Fibroblast of lung (primary cell): ENCODE measurements at regions not wholly inside any gene's neighbourhood (a gene's known extent, or its start where the extent isn't known, plus 50 kb on each side); places are given as distances from the start of the nearest gene placed in this dataset.

Experiments used
- DNase-seq, 2 donors: peaks; one replicate each; pipeline versions ENCODE4 v3.0.0 to v3.0.0-alpha.2; 2010; ENCODE audit warnings: low read depth in 2 of 2
- H2AFZ ChIP-seq: 2 replicates; pipeline ENCODE4 v1.5.1; 2012; ENCODE audit warnings: low read length, control low read depth, inconsistent platforms
- H3K27ac ChIP-seq: 2 replicates; pipeline ENCODE4 v1.5.1; 2011; ENCODE audit warnings: low read length, control low read depth; ENCODE audit not compliant: insufficient read depth
- H3K27me3 ChIP-seq: 2 replicates; pipeline ENCODE4 v1.5.1; 2011; ENCODE audit warnings: mild to moderate bottlenecking, low read length; ENCODE audit not compliant: control insufficient read depth, insufficient read depth
- H3K36me3 ChIP-seq: 2 replicates; pipeline ENCODE4 v1.5.1; 2011; ENCODE audit warnings: low read length; ENCODE audit not compliant: control insufficient read depth, insufficient read depth
- H3K4me1 ChIP-seq: 2 replicates; pipeline ENCODE4 v1.5.1; 2011; ENCODE audit warnings: low read length; ENCODE audit not compliant: control insufficient read depth, insufficient read depth; ENCODE audit errors: extremely low read depth
- H3K4me2 ChIP-seq: 2 replicates; pipeline ENCODE4 v1.5.1; 2011; ENCODE audit warnings: low read length, control low read depth; ENCODE audit not compliant: insufficient read depth; ENCODE audit errors: extremely low read depth
- H3K4me3 ChIP-seq, 4 experiments: fragments of 200-600 bp in 1 of 4; sonication (generic) in 1 of 4; replicated peaks in 1 of 4; 2 replicates each; pipeline ENCODE4 v1.5.1; 2011 to 2016; ENCODE audit warnings: low read length in 4 of 4, low read depth in 3 of 4, mild to moderate bottlenecking in 3 of 4, control low read depth in 2 of 4, inconsistent platforms in 1 of 4, mixed read lengths in 1 of 4; ENCODE audit not compliant: insufficient read depth in 1 of 4; ENCODE audit errors: control extremely low read depth in 1 of 4
- H3K79me2 ChIP-seq: 2 replicates; pipeline ENCODE4 v1.5.1; 2012; ENCODE audit warnings: mild to moderate bottlenecking, low read length, inconsistent platforms; ENCODE audit not compliant: control insufficient read depth, insufficient read depth
- H3K9ac ChIP-seq: 2 replicates; pipeline ENCODE4 v1.5.1; 2011; ENCODE audit warnings: mild to moderate bottlenecking, low read length, control low read depth; ENCODE audit not compliant: insufficient read depth
- H3K9me3 ChIP-seq: 2 replicates; pipeline ENCODE4 v1.5.1; 2012; ENCODE audit warnings: low read depth, low read length; ENCODE audit not compliant: control insufficient read depth, insufficient read depth
- H4K20me1 ChIP-seq: 2 replicates; pipeline ENCODE4 v1.5.1; 2011; ENCODE audit warnings: low read length; ENCODE audit not compliant: control insufficient read depth, insufficient read depth; ENCODE audit errors: extremely low read depth
- EZH2 ChIP-seq: IDR thresholded peaks from 2 replicates; pipeline ENCODE4 v1.5.1; 2012; ENCODE audit warnings: low read length, control low read depth, mild to moderate bottlenecking; ENCODE audit errors: missing control alignments
- TF ChIP-seq, protein P1 (sequence below), 2 donors: IDR thresholded peaks in 1 of 2; conservative IDR thresholded peaks in 1 of 2; 1 replicate in 1 of 2; 2 replicates in 1 of 2; pipeline ENCODE4 v1.5.1; 2011 to 2012; ENCODE audit warnings: low read length in 2 of 2, control low read depth in 1 of 2, inconsistent platforms in 1 of 2, low read depth in 1 of 2, mild to moderate bottlenecking in 1 of 2

DNA sequence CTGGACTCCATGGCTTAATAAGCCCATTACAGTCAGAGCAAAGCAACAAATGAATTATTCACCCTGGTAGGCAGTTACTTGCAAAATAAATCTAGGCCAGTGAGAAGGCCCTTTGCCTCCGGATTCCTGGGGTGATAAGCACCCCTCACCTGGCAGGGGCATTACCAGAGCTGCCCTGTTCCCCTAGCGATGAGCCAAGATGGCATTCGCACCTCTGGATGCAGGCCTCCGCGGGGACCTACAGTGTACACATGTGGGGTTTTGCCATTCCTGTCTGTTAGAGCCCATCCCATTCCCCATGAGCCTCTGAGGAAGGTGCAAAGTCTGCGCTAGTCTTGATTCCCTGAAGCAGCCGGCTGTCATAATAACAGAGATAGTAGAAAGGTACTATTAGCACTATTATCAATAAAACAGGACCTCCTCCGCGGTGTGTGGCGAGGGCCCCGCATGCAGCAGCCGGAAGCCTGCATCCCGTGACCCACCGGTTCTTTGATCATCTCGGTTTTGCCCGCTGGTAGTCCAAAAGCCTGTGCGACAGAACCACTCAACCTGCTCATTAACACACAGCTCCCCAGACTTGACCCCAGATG lies 344.3 kb downstream of the BRD1 start:
- TF ChIP-seq, protein P1, sequence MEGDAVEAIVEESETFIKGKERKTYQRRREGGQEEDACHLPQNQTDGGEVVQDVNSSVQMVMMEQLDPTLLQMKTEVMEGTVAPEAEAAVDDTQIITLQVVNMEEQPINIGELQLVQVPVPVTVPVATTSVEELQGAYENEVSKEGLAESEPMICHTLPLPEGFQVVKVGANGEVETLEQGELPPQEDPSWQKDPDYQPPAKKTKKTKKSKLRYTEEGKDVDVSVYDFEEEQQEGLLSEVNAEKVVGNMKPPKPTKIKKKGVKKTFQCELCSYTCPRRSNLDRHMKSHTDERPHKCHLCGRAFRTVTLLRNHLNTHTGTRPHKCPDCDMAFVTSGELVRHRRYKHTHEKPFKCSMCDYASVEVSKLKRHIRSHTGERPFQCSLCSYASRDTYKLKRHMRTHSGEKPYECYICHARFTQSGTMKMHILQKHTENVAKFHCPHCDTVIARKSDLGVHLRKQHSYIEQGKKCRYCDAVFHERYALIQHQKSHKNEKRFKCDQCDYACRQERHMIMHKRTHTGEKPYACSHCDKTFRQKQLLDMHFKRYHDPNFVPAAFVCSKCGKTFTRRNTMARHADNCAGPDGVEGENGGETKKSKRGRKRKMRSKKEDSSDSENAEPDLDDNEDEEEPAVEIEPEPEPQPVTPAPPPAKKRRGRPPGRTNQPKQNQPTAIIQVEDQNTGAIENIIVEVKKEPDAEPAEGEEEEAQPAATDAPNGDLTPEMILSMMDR (conservative IDR thresholded peaks at IDR 0.05 in 1 of 2, IDR thresholded peaks at IDR 0.05 in 1 of 2; ENCODE audit: low read depth in 1 of 2, low read length in 2 of 2), result no peak
- no peak for TF ChIP-seq EZH2
- Histone ChIP-seq H3K27ac (no peak overlapping the region), H2AFZ (no peak overlapping the region), H3K4me3 (no peak overlapping the region), H3K36me3 (no peaks in the 10 kb centered on the region), H3K4me1 (no peaks in the 10 kb centered on the region), H3K79me2 (no peaks in the 10 kb centered on the region), H3K27me3 (no peaks in the 10 kb centered on the region), H3K9ac (no peak overlapping the region), H3K4me2 (no peak overlapping the region), H4K20me1 (no peaks in the 10 kb centered on the region), H3K9me3 (no peaks in the 10 kb centered on the region)
- no peak for DNase-seq

- H3K36me3 ChIP-seq, result no peaks in the 10 kb centered on the region
- no peak overlapping the region for H3K4me2 ChIP-seq
- no peaks in the 10 kb centered on the region for H3K4me1 ChIP-seq
- H3K4me3 ChIP-seq, result no peak overlapping the region
- no peak overlapping the region for H3K9ac ChIP-seq
- no peaks in the 10 kb centered on the region for H3K9me3 ChIP-seq
- H2AFZ ChIP-seq, result no peak overlapping the region
- H3K79me2 ChIP-seq, result no peaks in the 10 kb centered on the region
- H3K27me3 ChIP-seq, result no peaks in the 10 kb centered on the region
- H4K20me1 ChIP-seq, result no peaks in the 10 kb centered on the region
- DNase-seq, result no peak
- no peak overlapping the region for H3K27ac ChIP-seq
- TF ChIP-seq EZH2, result no peak
- TF ChIP-seq, protein P1 (conservative IDR thresholded peaks at IDR 0.05 in 1 of 2, IDR thresholded peaks at IDR 0.05 in 1 of 2; ENCODE audit: low read depth in 1 of 2, low read length in 2 of 2), result no peak
Measured at GRCh38 chr22:49482811-49483210, 344.9 kb downstream of the BRD1 start.

DNA sequence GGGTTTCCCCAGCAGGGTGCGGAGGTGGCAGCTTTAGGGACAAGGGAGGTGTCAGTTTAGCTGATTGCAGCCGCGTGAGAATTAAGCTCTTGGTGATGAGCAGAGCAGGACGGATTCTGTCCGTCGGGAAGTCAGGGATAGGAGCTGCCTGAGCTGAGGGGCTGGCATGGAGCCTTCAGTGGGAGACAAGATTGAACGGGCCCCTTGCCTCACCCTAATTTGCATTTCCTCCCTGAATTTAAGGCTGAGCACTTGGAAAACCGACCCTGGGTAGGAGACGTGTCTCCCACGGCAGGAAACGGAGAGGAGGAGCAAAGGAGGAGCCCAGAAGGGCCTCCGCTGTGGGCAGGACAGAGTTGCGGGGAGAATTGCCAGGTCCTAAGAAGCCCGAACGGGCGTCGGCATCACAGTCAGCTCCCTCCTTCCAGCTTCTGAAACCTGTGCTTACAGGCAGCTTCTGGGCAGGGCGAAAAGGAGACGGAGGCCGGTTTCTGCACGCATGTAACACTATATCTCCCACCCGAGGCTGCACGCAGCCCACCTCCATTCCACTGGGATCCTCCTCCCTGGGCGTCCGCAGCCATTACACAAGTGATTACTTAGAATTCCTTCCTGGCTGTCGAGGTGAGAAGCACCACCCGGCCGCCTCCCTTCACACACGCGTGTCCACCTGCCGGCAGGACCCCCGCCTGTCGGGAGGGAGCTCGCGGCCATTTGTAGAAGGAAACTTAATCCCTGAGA lies 345.8 kb downstream of the BRD1 start:
- TF ChIP-seq, protein P1 (conservative IDR thresholded peaks at IDR 0.05 in 1 of 2, IDR thresholded peaks at IDR 0.05 in 1 of 2; ENCODE audit: low read depth in 1 of 2, low read length in 2 of 2), result no peak
- no peak for DNase-seq
- no peaks in the 10 kb centered on the region for H4K20me1 ChIP-seq
- H3K79me2 ChIP-seq, result no peaks in the 10 kb centered on the region
- H2AFZ ChIP-seq, result no peak overlapping the region
- no peak overlapping the region for H3K27ac ChIP-seq
- no peaks in the 10 kb centered on the region for H3K9me3 ChIP-seq
- no peaks in the 10 kb centered on the region for H3K27me3 ChIP-seq
- H3K36me3 ChIP-seq, result no peaks in the 10 kb centered on the region
- H3K4me1 ChIP-seq, result no peaks in the 10 kb centered on the region
- no peak overlapping the region for H3K4me3 ChIP-seq
- H3K9ac ChIP-seq, result no peak overlapping the region
- H3K4me2 ChIP-seq, result no peak overlapping the region
